Mucosa of rectum (tissue), 2 donors: ENCODE measurements at regions not wholly inside any gene's neighbourhood (a gene's known extent, or its start where the extent isn't known, plus 50 kb on each side); places are given as distances from the start of the nearest gene placed in this dataset.

Source experiments
- H3K27ac ChIP-seq, 2 donors: one replicate each; pipeline ENCODE4 v1.7.0; 2013; ENCODE audit warnings: inconsistent platforms in 2 of 2, low read depth in 2 of 2, low read length in 2 of 2
- H3K27me3 ChIP-seq, 2 donors: one replicate each; pipeline ENCODE4 v1.7.0; 2013; ENCODE audit warnings: low read length in 2 of 2; ENCODE audit not compliant: control insufficient read depth in 2 of 2, insufficient read depth in 2 of 2
- H3K36me3 ChIP-seq, 2 donors: one replicate each; pipeline ENCODE4 v1.7.0; 2013; ENCODE audit warnings: low read length in 2 of 2; ENCODE audit not compliant: control insufficient read depth in 2 of 2, insufficient read depth in 2 of 2
- H3K4me1 ChIP-seq, 2 donors: one replicate each; pipeline ENCODE4 v1.7.0; 2013; ENCODE audit warnings: low read length in 2 of 2, mild to moderate bottlenecking in 1 of 2; ENCODE audit not compliant: control insufficient read depth in 2 of 2, insufficient read depth in 2 of 2
- H3K4me3 ChIP-seq, 2 donors: one replicate each; pipeline ENCODE4 v1.7.0; 2013; ENCODE audit warnings: low read length in 2 of 2
- H3K9ac ChIP-seq, 2 donors: one replicate each; pipeline ENCODE4 v1.7.0; 2013; ENCODE audit warnings: low read length in 2 of 2, low read depth in 1 of 2, mild to moderate bottlenecking in 1 of 2
- H3K9me3 ChIP-seq, 2 donors: one replicate each; pipeline ENCODE4 v1.7.0; 2013; ENCODE audit warnings: low read length in 2 of 2; ENCODE audit not compliant: control insufficient read depth in 2 of 2
- donor health status: healthy.
- donor health status: Normal muscosa, but diverticular disease.

- Histone ChIP-seq H3K27ac (no peak overlapping the region), H3K9me3 (no peaks in the 10 kb centered on the region), H3K9ac (no peak overlapping the region), H3K36me3 (no peaks in the 10 kb centered on the region), H3K27me3 (no peaks in the 10 kb centered on the region), H3K4me1 (no peaks in the 10 kb centered on the region), H3K4me3 (no peak overlapping the region)
These were observed 120.6 kb upstream of the NRP1 start for GRCh38 chr10:33455029-33455428.

GRCh38 chr10:33454554-33454953, 120.1 kb upstream of the NRP1 start:
- H3K4me1 ChIP-seq, result no peaks in the 10 kb centered on the region
- no peaks in the 10 kb centered on the region for H3K36me3 ChIP-seq
- H3K27ac ChIP-seq, result no peak overlapping the region
- no peaks in the 10 kb centered on the region for H3K27me3 ChIP-seq
- no peak overlapping the region for H3K9ac ChIP-seq
- no peaks in the 10 kb centered on the region for H3K9me3 ChIP-seq
- H3K4me3 ChIP-seq, result no peak overlapping the region

- no peaks in the 10 kb centered on the region for H3K36me3 ChIP-seq
These were observed 118.9 kb upstream of the NRP1 start for GRCh38 chr10:33453081-33454025.

GRCh38 chr10:33448421-33449140, 114.1 kb upstream of the NRP1 start:
- H3K9ac ChIP-seq, result no peak overlapping the region
- no peaks in the 10 kb centered on the region for H3K27me3 ChIP-seq
- H3K4me1 ChIP-seq, result no peaks in the 10 kb centered on the region
- no peaks in the 10 kb centered on the region for H3K9me3 ChIP-seq
- no peak overlapping the region for H3K27ac ChIP-seq
- H3K4me3 ChIP-seq, result no peak overlapping the region
- no peaks in the 10 kb centered on the region for H3K36me3 ChIP-seq

More at GRCh38 chr10:33453081-33454025, 118.9 kb upstream of the NRP1 start:
- Histone ChIP-seq H3K9me3 (no peaks in the 10 kb centered on the region), H3K9ac (no peak overlapping the region), H3K4me1 (no peaks in the 10 kb centered on the region), H3K27me3 (no peaks in the 10 kb centered on the region), H3K27ac (no peak overlapping the region), H3K4me3 (no peak overlapping the region)

GRCh38 chr10:33441561-33441960, 107.1 kb upstream of the NRP1 start:
- Histone ChIP-seq H3K9ac (no peak overlapping the region), H3K27me3 (no peaks in the 10 kb centered on the region), H3K4me3 (no peak overlapping the region), H3K4me1 (no peaks in the 10 kb centered on the region), H3K9me3 (no peaks in the 10 kb centered on the region), H3K27ac (no peak overlapping the region), H3K36me3 (no peaks in the 10 kb centered on the region)

- no peaks in the 10 kb centered on the region for H3K27me3 ChIP-seq
- H3K9me3 ChIP-seq, result no peaks in the 10 kb centered on the region
- H3K4me3 ChIP-seq, result no peak overlapping the region
- H3K4me1 ChIP-seq, result no peaks in the 10 kb centered on the region
- no peak overlapping the region for H3K27ac ChIP-seq
- H3K9ac ChIP-seq, result no peak overlapping the region
- no peaks in the 10 kb centered on the region for H3K36me3 ChIP-seq
These were observed 100.5 kb upstream of the NRP1 start for GRCh38 chr10:33434933-33435332.

- H3K4me3 ChIP-seq, result no peak overlapping the region
- H3K4me1 ChIP-seq, result no peaks in the 10 kb centered on the region
- H3K9ac ChIP-seq, result no peak overlapping the region
- H3K27ac ChIP-seq, result no peak overlapping the region
- H3K9me3 ChIP-seq, result no peaks in the 10 kb centered on the region
- no peaks in the 10 kb centered on the region for H3K36me3 ChIP-seq
- no peaks in the 10 kb centered on the region for H3K27me3 ChIP-seq
These were observed 94.2 kb upstream of the NRP1 start for GRCh38 chr10:33428682-33429081.

- no peak overlapping the region for H3K27ac ChIP-seq
- no peaks in the 10 kb centered on the region for H3K4me1 ChIP-seq
- no peak overlapping the region for H3K9ac ChIP-seq
- no peaks in the 10 kb centered on the region for H3K36me3 ChIP-seq
- H3K9me3 ChIP-seq, result no peaks in the 10 kb centered on the region
- H3K4me3 ChIP-seq, result no peak overlapping the region
- H3K27me3 ChIP-seq, result no peaks in the 10 kb centered on the region
These were observed 88.7 kb upstream of the NRP1 start for GRCh38 chr10:33423154-33423529.

- Histone ChIP-seq H3K4me1 (no peaks in the 10 kb centered on the region), H3K27me3 (no peaks in the 10 kb centered on the region), H3K9ac (no peak overlapping the region), H3K36me3 (no peaks in the 10 kb centered on the region), H3K4me3 (no peak overlapping the region), H3K27ac (no peak overlapping the region), H3K9me3 (no peaks in the 10 kb centered on the region)
These were observed 88.1 kb upstream of the NRP1 start for GRCh38 chr10:33422471-33423153.
